Motor neuron (in vitro differentiated cells): ENCODE measurements at regions not wholly inside any gene's neighbourhood (a gene's known extent, or its start where the extent isn't known, plus 50 kb on each side); places are given as distances from the start of the nearest gene placed in this dataset.

Experiments
- ATAC-seq, 8 experiments: fragments of 200-7000 bp; cut with Tn5 transposase; replicated peaks in 6 of 8; 2 replicates each; pipeline ENCODE4 v1.8.0; 2021; ENCODE audit warnings: mild to moderate bottlenecking in 8 of 8, moderate library complexity in 8 of 8
- H3K27ac ChIP-seq, 2 donors: fragments of 250-450 bp; sonication (Bioruptor Pico); 2 replicates each; pipeline ENCODE4 v1.9.0; 2021; ENCODE audit warnings: antibody characterized with exemption in 2 of 2, mild to moderate bottlenecking in 2 of 2, moderate library complexity in 1 of 2
- H3K4me1 ChIP-seq, 2 donors: fragments of 250-450 bp; sonication (Bioruptor Pico); replicated peaks in 1 of 2; 2 replicates each; pipeline ENCODE4 v1.6.1; 2021; ENCODE audit warnings: antibody characterized with exemption in 2 of 2, mild to moderate bottlenecking in 2 of 2, moderate library complexity in 1 of 2
- H3K4me3 ChIP-seq, 5 donors: fragments of 250-450 bp; sonication (Bioruptor Pico); 2 replicates each; pipeline ENCODE4 v1.9.0; 2021; ENCODE audit warnings: antibody characterized with exemption in 5 of 5, mild to moderate bottlenecking in 5 of 5, moderate library complexity in 4 of 5
- WGBS, 10 experiments: fragments of 450-650 bp; shearing (Covaris generic); methylation state at CpG; one replicate each; pipeline ENCODE4 v1.0.0; 2022; 5-methylcytosine and 5-hydroxymethylcytosine counted together
- in situ Hi-C, 9 experiments: fragments of 400-800 bp; cut with MboI; loops; one replicate each; pipeline ENCODE4 v1.15.0; 2021; ENCODE audit warnings: low sequenced_read_pairs in 9 of 9, low pct_unique_long_range_greater_than_20kb in 2 of 9; ENCODE audit not compliant: unreplicated experiment in 9 of 9

GRCh38 chr5:167796672-167797071, 494.8 kb upstream of the WWC1 start:
- 78 to 100% (median 97%) methylated on average over 1 to 5 of the region's 5 CpGs; no CpG with 5 or more reads in 4 of the 10 experiments for WGBS, 10 experiments
- no peak for ATAC-seq
- peaks cover 14 to 15% of the 10 kb centered on the region in 2 donors for H3K4me1 ChIP-seq
- H3K27ac ChIP-seq: no peak overlapping the region
- in situ Hi-C loops: no loop called here
- no peak overlapping the region for H3K4me3 ChIP-seq

GRCh38 chr5:167797933-167798332, 493.5 kb upstream of the WWC1 start:
- in situ Hi-C loops: no loop called here
- 17 to 94% (median 57%) methylated on average over 1 to 3 of the region's 3 CpGs; no CpG with 5 or more reads in 2 of the 10 experiments for WGBS, 10 experiments
- H3K4me1 ChIP-seq: peaks cover 1 to 4% of the 10 kb centered on the region in 2 donors
- no peak overlapping the region for H3K27ac ChIP-seq
- H3K4me3 ChIP-seq: no peak overlapping the region
- no peak for ATAC-seq

GRCh38 chr5:167798448-167798847, 493.0 kb upstream of the WWC1 start:
- WGBS, 10 experiments: 28 to 100% (median 93%) methylated on average over 1 to 6 of the region's 7 CpGs; no CpG with 5 or more reads in 1 of the 10 experiments
- Histone ChIP-seq H3K4me1 (peaks cover 0 to 3% of the 10 kb centered on the region in 2 donors), H3K27ac (no peak overlapping the region), H3K4me3 (no peak overlapping the region)
- no peak for ATAC-seq
- in situ Hi-C loops: no loop called here

GRCh38 chr5:167800427-167800826, 491.0 kb upstream of the WWC1 start:
- Histone ChIP-seq H3K27ac (no peak overlapping the region), H3K4me1 (peaks cover 3% of the 10 kb centered on the region in 2 donors), H3K4me3 (no peak overlapping the region)
- no peak for ATAC-seq
- in situ Hi-C loops: no loop called here
- 17 to 100% (median 86%) methylated on average over 1 to 4 of the region's 4 CpGs; no CpG with 5 or more reads in 1 of the 10 experiments for WGBS, 10 experiments

- no peak overlapping the region for H3K27ac ChIP-seq
- H3K4me3 ChIP-seq: no peak overlapping the region
- no peak for ATAC-seq
- WGBS, 10 experiments: 44 to 100% (median 94%) methylated on average over 1 to 3 of the region's 4 CpGs; no CpG with 5 or more reads in 2 of the 10 experiments
- H3K4me1 ChIP-seq: peaks cover 3 to 5% of the 10 kb centered on the region in 2 donors
- in situ Hi-C loops: no loop called here
These were observed 489.4 kb upstream of the WWC1 start for GRCh38 chr5:167801999-167802398.

- no peak overlapping the region for H3K27ac ChIP-seq
- no peak overlapping the region for H3K4me3 ChIP-seq
- 0 to 71% (median 57%) methylated on average over 1 to 2 of the region's 2 CpGs; no CpG with 5 or more reads in 3 of the 10 experiments for WGBS, 10 experiments
- in situ Hi-C loops: no loop called here
- peaks cover 3 to 10% of the 10 kb centered on the region in 2 donors for H3K4me1 ChIP-seq
- ATAC-seq: no peak
These were observed 488.6 kb upstream of the WWC1 start for GRCh38 chr5:167802755-167803431.

GRCh38 chr5:167804512-167805220, 486.8 kb upstream of the WWC1 start:
- Histone ChIP-seq H3K27ac (no peak overlapping the region), H3K4me1 (peaks cover 2 to 11% of the 10 kb centered on the region in 2 donors), H3K4me3 (no peak overlapping the region)
- WGBS, 10 experiments: 33 to 100% (median 82%) methylated on average over 1 to 7 of the region's 7 CpGs
- ATAC-seq: peak in 1 of 8 experiments; percentile 23
- in situ Hi-C loops: no loop called here

- WGBS, 10 experiments: 67 to 100% (median 90%) methylated on average over 1 to 2 of the region's 2 CpGs; no CpG with 5 or more reads in 3 of the 10 experiments
- H3K27ac ChIP-seq: no peak overlapping the region
- in situ Hi-C loops: no loop called here
- peak in 3 of 8 experiments; percentile 6 to 21 (median 14) for ATAC-seq
- H3K4me1 ChIP-seq: peaks cover 29 to 44% of the 10 kb centered on the region in 2 donors
- H3K4me3 ChIP-seq: no peak overlapping the region
These were observed 480.9 kb upstream of the WWC1 start for GRCh38 chr5:167810573-167810972.

GRCh38 chr5:167812871-167813270, 478.6 kb upstream of the WWC1 start:
- in situ Hi-C loops: no loop called here
- Histone ChIP-seq H3K27ac (no peak overlapping the region), H3K4me3 (no peak overlapping the region), H3K4me1 (peaks cover 29 to 36% of the 10 kb centered on the region in 2 donors)
- WGBS, 10 experiments: 51 to 100% (median 95%) methylated on average over 1 to 4 of the region's 4 CpGs; no CpG with 5 or more reads in 3 of the 10 experiments
- ATAC-seq: no peak

GRCh38 chr5:167813389-167813788, 478.1 kb upstream of the WWC1 start:
- peak in 4 of 8 experiments; percentile 17 to 64 (median 46) for ATAC-seq
- no peak overlapping the region for H3K27ac ChIP-seq
- H3K4me1 ChIP-seq: peaks cover 29 to 36% of the 10 kb centered on the region in 2 donors
- H3K4me3 ChIP-seq: no peak overlapping the region
- WGBS, 10 experiments: 17 to 83% (median 83%) methylated on average over 1 of the region's 2 CpGs; no CpG with 5 or more reads in 5 of the 10 experiments
- in situ Hi-C loops: no loop called here

GRCh38 chr5:167814040-167814439, 477.4 kb upstream of the WWC1 start:
- WGBS, 10 experiments: 0 to 67% (median 40%) methylated on average over 1 to 6 of the region's 6 CpGs
- ATAC-seq: peak in 4 of 8 experiments; percentile 29 to 63 (median 58)
- in situ Hi-C loops: no loop called here
- no peak overlapping the region for H3K4me3 ChIP-seq
- peaks cover 29 to 36% of the 10 kb centered on the region in 2 donors for H3K4me1 ChIP-seq
- H3K27ac ChIP-seq: no peak overlapping the region

GRCh38 chr5:167814828-167815227, 476.6 kb upstream of the WWC1 start:
- Histone ChIP-seq H3K27ac (no peak overlapping the region), H3K4me3 (no peak overlapping the region), H3K4me1 (peaks cover 25 to 34% of the 10 kb centered on the region in 2 donors)
- 0 to 88% (median 35%) methylated on average over 1 to 4 of the region's 4 CpGs for WGBS, 10 experiments
- ATAC-seq: peak in 5 of 8 experiments; percentile 32 to 99 (median 81)
- in situ Hi-C loops: no loop called here

GRCh38 chr5:167816354-167816753, 475.1 kb upstream of the WWC1 start:
- 25 to 100% (median 85%) methylated on average over 1 to 3 of the region's 3 CpGs; no CpG with 5 or more reads in 1 of the 10 experiments for WGBS, 10 experiments
- no peak for ATAC-seq
- no peak overlapping the region for H3K4me3 ChIP-seq
- H3K4me1 ChIP-seq: peaks cover 14 to 30% of the 10 kb centered on the region in 2 donors
- in situ Hi-C loops: no loop called here
- no peak overlapping the region for H3K27ac ChIP-seq
